CD4-positive, alpha-beta T cell (primary cell): ENCODE measurements at regions not wholly inside any gene's neighbourhood (a gene's known extent, or its start where the extent isn't known, plus 50 kb on each side); places are given as distances from the start of the nearest gene placed in this dataset.

ENCODE experiments used
- ATAC-seq: fragments of 200-7000 bp; cut with Tn5 transposase; one replicate; pipeline ENCODE4 v1.10.0; 2022; ENCODE audit warnings: mild to moderate bottlenecking; ENCODE audit not compliant: poor library complexity
- CTCF ChIA-PET: fragments of 350-600 bp; sonication (Branson Sonifier 250); formaldehyde crosslinking; loops from one replicate; lab custom pipeline; 2021; ENCODE audit warnings: antibody characterized with exemption, inconsistent platforms; lab: Charles Lee
- POLR2A ChIA-PET: fragments of 350-600 bp; sonication (Branson Sonifier 250); formaldehyde crosslinking; loops from one replicate; lab custom pipeline; 2021; ENCODE audit warnings: antibody characterized with exemption, inconsistent platforms; lab: Charles Lee
- DNase-seq, 14 experiments: peaks; one replicate each; pipeline ENCODE4 v3.0.0-alpha.2; 2013 to 2020; ENCODE audit warnings: mixed read lengths in 2 of 14
- H3K27ac ChIP-seq, 2 donors: one replicate each; pipeline versions ENCODE4 v1.5.1 to v1.7.0; 2013; ENCODE audit warnings: low read length in 2 of 2, low read depth in 1 of 2, mild to moderate bottlenecking in 1 of 2
- H3K27me3 ChIP-seq, 2 experiments: 1 replicate in 1 of 2; 2 replicates in 1 of 2; pipeline versions ENCODE4 v1.6.1 to v1.7.0; 2013; ENCODE audit warnings: low read length in 2 of 2, control low read depth in 1 of 2, mild to moderate bottlenecking in 1 of 2, moderate library complexity in 1 of 2; ENCODE audit not compliant: insufficient read depth in 2 of 2, control insufficient read depth in 1 of 2
- H3K36me3 ChIP-seq: one replicate; pipeline ENCODE4 v1.6.1; 2013; ENCODE audit warnings: low read length, control low read depth; ENCODE audit not compliant: insufficient read depth
- H3K4me1 ChIP-seq: one replicate; pipeline ENCODE4 v1.6.1; 2013; ENCODE audit warnings: low read length, control low read depth; ENCODE audit not compliant: insufficient read depth
- H3K4me3 ChIP-seq: one replicate; pipeline ENCODE4 v1.5.1; 2013; ENCODE audit warnings: mild to moderate bottlenecking, low read length, moderate library complexity
- H3K9me3 ChIP-seq, 2 experiments: 1 replicate in 1 of 2; 2 replicates in 1 of 2; pipeline versions ENCODE4 v1.6.1 to v1.7.0; 2013; ENCODE audit warnings: low read length in 2 of 2, mild to moderate bottlenecking in 2 of 2, control low read depth in 1 of 2, moderate library complexity in 1 of 2; ENCODE audit not compliant: control insufficient read depth in 1 of 2, insufficient read depth in 1 of 2
- H3K27ac Mint-ChIP-seq: one replicate; pipeline ENCODE4 v1.8.0; 2020; ENCODE audit warnings: mixed read lengths
- H3K27me3 Mint-ChIP-seq: one replicate; pipeline ENCODE4 v1.8.0; 2021; ENCODE audit warnings: mixed read lengths
- H3K36me3 Mint-ChIP-seq: one replicate; pipeline ENCODE4 v1.8.0; 2021; ENCODE audit warnings: low read depth, mixed read lengths
- H3K4me1 Mint-ChIP-seq: one replicate; pipeline ENCODE4 v1.8.0; 2021; ENCODE audit warnings: low read depth, mixed read lengths
- H3K4me3 Mint-ChIP-seq: one replicate; pipeline ENCODE4 v1.8.0; 2020; ENCODE audit warnings: mild to moderate bottlenecking, mixed read lengths
- H3K9me3 Mint-ChIP-seq: one replicate; pipeline ENCODE4 v1.8.0; 2020; ENCODE audit warnings: mixed read lengths
- intact Hi-C, 2 experiments: fragments of 100-400 bp; cut with DNase I in 1 of 2; cut with micrococcal nuclease in 1 of 2; formaldehyde crosslinking; loops; one replicate each; pipeline versions ENCODE4 v1.15.1 to v1.9.0; 2023 to 2025; cut with DNase I, micrococcal nuclease
- TF ChIP-seq, protein P1 (sequence below): fragments of 200-600 bp; IDR thresholded peaks from one replicate; pipeline ENCODE4 v1.8.0; 2022; ENCODE audit warnings: antibody characterized with exemption, mild to moderate bottlenecking

DNA sequence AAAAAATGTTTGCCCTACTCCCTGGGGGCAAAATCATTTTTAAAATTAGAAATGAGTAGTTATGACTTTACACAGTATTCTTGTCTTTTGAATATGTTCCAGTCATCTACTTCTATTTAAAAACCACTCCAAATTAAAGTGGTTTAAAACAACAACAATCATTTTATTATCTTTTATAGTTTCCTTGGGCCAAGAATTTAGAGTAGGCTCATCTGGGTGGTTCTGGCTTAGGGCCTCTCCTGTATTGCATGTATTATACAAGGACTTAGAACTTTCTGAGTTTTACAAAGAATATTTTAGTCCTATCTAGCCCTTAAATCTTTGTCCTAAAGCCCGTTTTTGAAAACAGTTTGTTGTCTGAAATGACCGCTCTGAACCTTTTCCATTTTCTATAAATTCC, 132.5 kb upstream of the INTU start:
- H3K4me1 Mint-ChIP-seq, result no peaks in the 10 kb centered on the region
- Histone ChIP-seq H3K4me1 (no peaks in the 10 kb centered on the region), H3K27me3 (no peaks in the 10 kb centered on the region), H3K36me3 (no peaks in the 10 kb centered on the region), H3K9me3 (no peaks in the 10 kb centered on the region), H3K27ac (no peak overlapping the region), H3K4me3 (no peak overlapping the region)
- no peaks in the 10 kb centered on the region for H3K36me3 Mint-ChIP-seq
- no peak overlapping the region for H3K27ac Mint-ChIP-seq
- peaks cover 7% of the 10 kb centered on the region for H3K27me3 Mint-ChIP-seq
- H3K9me3 Mint-ChIP-seq, result peaks cover 2% of the 10 kb centered on the region
- ChIA-PET CTCF (no interaction called here), POLR2A (no interaction called here)
- intact Hi-C loops, result no loop called here
- no peak overlapping the region for H3K4me3 Mint-ChIP-seq
- no peak for ATAC-seq
- DNase-seq, result no peak
- TF ChIP-seq, protein P1, sequence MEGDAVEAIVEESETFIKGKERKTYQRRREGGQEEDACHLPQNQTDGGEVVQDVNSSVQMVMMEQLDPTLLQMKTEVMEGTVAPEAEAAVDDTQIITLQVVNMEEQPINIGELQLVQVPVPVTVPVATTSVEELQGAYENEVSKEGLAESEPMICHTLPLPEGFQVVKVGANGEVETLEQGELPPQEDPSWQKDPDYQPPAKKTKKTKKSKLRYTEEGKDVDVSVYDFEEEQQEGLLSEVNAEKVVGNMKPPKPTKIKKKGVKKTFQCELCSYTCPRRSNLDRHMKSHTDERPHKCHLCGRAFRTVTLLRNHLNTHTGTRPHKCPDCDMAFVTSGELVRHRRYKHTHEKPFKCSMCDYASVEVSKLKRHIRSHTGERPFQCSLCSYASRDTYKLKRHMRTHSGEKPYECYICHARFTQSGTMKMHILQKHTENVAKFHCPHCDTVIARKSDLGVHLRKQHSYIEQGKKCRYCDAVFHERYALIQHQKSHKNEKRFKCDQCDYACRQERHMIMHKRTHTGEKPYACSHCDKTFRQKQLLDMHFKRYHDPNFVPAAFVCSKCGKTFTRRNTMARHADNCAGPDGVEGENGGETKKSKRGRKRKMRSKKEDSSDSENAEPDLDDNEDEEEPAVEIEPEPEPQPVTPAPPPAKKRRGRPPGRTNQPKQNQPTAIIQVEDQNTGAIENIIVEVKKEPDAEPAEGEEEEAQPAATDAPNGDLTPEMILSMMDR, result no peak

- POLR2A ChIA-PET, result no interaction called here
- H3K36me3 ChIP-seq, result no peaks in the 10 kb centered on the region
- intact Hi-C loops, result no loop called here
- H3K27ac Mint-ChIP-seq, result no peak overlapping the region
- DNase-seq, result no peak
- H3K27me3 Mint-ChIP-seq, result peaks cover 7% of the 10 kb centered on the region
- no peak overlapping the region for H3K4me3 ChIP-seq
- TF ChIP-seq, protein P1, result no peak
- no peaks in the 10 kb centered on the region for H3K4me1 ChIP-seq
- no peak overlapping the region for H3K27ac ChIP-seq
- H3K4me3 Mint-ChIP-seq, result no peak overlapping the region
- no peaks in the 10 kb centered on the region for H3K36me3 Mint-ChIP-seq
- CTCF ChIA-PET, result no interaction called here
- no peaks in the 10 kb centered on the region for H3K27me3 ChIP-seq
- no peaks in the 10 kb centered on the region for H3K9me3 Mint-ChIP-seq
- ATAC-seq, result no peak
- no peaks in the 10 kb centered on the region for H3K9me3 ChIP-seq
- H3K4me1 Mint-ChIP-seq, result no peaks in the 10 kb centered on the region
Measured at GRCh38 chr4:127501103-127501502, 131.7 kb upstream of the INTU start.

- Mint-ChIP-seq H3K27me3 (peaks cover 7% of the 10 kb centered on the region), H3K4me1 (no peaks in the 10 kb centered on the region), H3K4me3 (no peak overlapping the region), H3K36me3 (no peaks in the 10 kb centered on the region), H3K9me3 (no peaks in the 10 kb centered on the region), H3K27ac (no peak overlapping the region)
- Histone ChIP-seq H3K9me3 (no peaks in the 10 kb centered on the region), H3K4me1 (no peaks in the 10 kb centered on the region), H3K27me3 (no peaks in the 10 kb centered on the region), H3K36me3 (no peaks in the 10 kb centered on the region), H3K4me3 (no peak overlapping the region), H3K27ac (no peak overlapping the region)
- POLR2A ChIA-PET, result no interaction called here
- ATAC-seq (no peak), DNase-seq (no peak)
- TF ChIP-seq, protein P1, result no peak
- CTCF ChIA-PET, result no interaction called here
- intact Hi-C loops, result no loop called here
Measured at GRCh38 chr4:127503111-127503510, 129.6 kb upstream of the INTU start.
